ENCODE measurements at regions not wholly inside any gene's neighbourhood (a gene's known extent, or its start where the extent isn't known, plus 50 kb on each side); places are given as distances from the start of the nearest gene placed in this dataset.

GRCh38 chr18:51527826-51528225, 330.3 kb upstream of the MEX3C start (continued):
- TF ChIP-seq ARID4B (CRISPR knock-in tag; IDR thresholded peaks at IDR 0.05; ENCODE audit: borderline replicate concordance), result no peak
- no peak for TF ChIP-seq GRHL2 (CRISPR knock-in tag; IDR thresholded peaks at IDR 0.05; ENCODE audit: insufficient replicate concordance, severe bottlenecking)
- TF ChIP-seq ETV6 (CRISPR knock-in tag; IDR thresholded peaks at IDR 0.05), result no peak

GRCh38 chr18:51531501-51531900, 334.0 kb upstream of the MEX3C start:
- DNase-seq (ENCODE audit: low spot score) (no peak), ATAC-seq (no peak)
- Mint-ChIP-seq H3K36me3 (0 out of 2 replicates have a peak, but pooled peaks cover 2% of the 10 kb centered on the region), H3K27me3 (ENCODE audit: low read depth) (no peaks in the 10 kb centered on the region), H3K4me3 (no peak overlapping the region), H3K9me3 (peaks cover 8% of the 10 kb centered on the region; the same call in 1 of the 2 replicates), H3K27ac (no peak overlapping the region), H3K4me1 (peaks cover 7% of the 10 kb centered on the region; the same call in 1 of the 2 replicates)
- POLR2A ChIA-PET, result no interaction called here
- TF ChIP-seq IRF2 (CRISPR knock-in tag; IDR thresholded peaks at IDR 0.05; ENCODE audit: borderline replicate concordance, low read depth) (no peak), SP1 (CRISPR knock-in tag; conservative IDR thresholded peaks at IDR 0.05) (no peak), TCF7 (CRISPR knock-in tag; IDR thresholded peaks at IDR 0.05; ENCODE audit: low read depth) (no peak)
- CTCF ChIA-PET, result no interaction called here

- ChIA-PET CTCF (interaction anchor here (1.0 kb wide), 2 partner anchors 259 to 427 kb away, joined by 3 to 5 read pairs; no protein-coding TSS in a partner anchor), POLR2A (no interaction called here)
- Mint-ChIP-seq H3K27ac (no peak overlapping the region), H3K27me3 (ENCODE audit: low read depth) (no peaks in the 10 kb centered on the region), H3K9me3 (peaks cover 8% of the 10 kb centered on the region; the same call in 1 of the 2 replicates), H3K4me1 (peaks cover 21% of the 10 kb centered on the region), H3K4me3 (no peak overlapping the region), H3K36me3 (0 out of 2 replicates have a peak, but pooled peaks cover 2% of the 10 kb centered on the region)
- TF ChIP-seq CBFB (CRISPR knock-in tag; IDR thresholded peaks at IDR 0.05; ENCODE audit: low read depth) (no peak), ZNF532 (CRISPR knock-in tag; IDR thresholded peaks at IDR 0.05; ENCODE audit: borderline replicate concordance) (no peak), E2F1 (CRISPR knock-in tag; IDR thresholded peaks at IDR 0.05) (no peak), GTF2I (CRISPR knock-in tag; conservative IDR thresholded peaks at IDR 0.05) (no peak), CREB1 (CRISPR knock-in tag; IDR thresholded peaks at IDR 0.05) (no peak), SP1 (CRISPR knock-in tag; conservative IDR thresholded peaks at IDR 0.05) (0 out of 2 replicates have a peak, but pooled peaks have one; percentile 27)
- DNase-seq (ENCODE audit: low spot score) (peak; percentile 58), ATAC-seq (peak; percentile 97)
Observed at GRCh38 chr18:51537487-51537886, 340.0 kb upstream of the MEX3C start.
